ENCODE measurements at regions not wholly inside any gene's neighbourhood (a gene's known extent, or its start where the extent isn't known, plus 50 kb on each side); places are given as distances from the start of the nearest gene placed in this dataset.

DNA sequence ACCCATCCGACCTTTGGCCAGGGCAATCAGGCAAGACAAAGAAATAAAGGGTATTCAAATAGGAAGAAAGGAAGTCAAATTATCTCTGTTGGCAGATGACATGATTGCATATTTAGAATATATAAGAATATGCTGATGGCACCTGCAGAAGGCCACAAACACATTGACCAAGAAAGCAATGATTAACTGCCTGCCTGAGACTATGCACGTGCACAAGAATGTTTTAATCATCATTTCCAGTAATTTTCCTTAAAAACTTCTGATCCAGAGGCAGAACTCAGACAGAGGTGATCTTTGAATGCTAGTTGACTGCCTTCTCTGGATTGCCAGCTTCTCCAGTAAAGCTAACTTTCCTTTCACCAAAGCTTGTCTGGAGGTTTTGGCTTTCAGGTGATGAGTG, 260.2 kb downstream of the DTWD2 start:
- TF ChIP-seq CTCF (IDR thresholded peaks at IDR 0.05): no peak
- peaks cover 2% of the 10 kb centered on the region for H3K27me3 Mint-ChIP-seq

DNA sequence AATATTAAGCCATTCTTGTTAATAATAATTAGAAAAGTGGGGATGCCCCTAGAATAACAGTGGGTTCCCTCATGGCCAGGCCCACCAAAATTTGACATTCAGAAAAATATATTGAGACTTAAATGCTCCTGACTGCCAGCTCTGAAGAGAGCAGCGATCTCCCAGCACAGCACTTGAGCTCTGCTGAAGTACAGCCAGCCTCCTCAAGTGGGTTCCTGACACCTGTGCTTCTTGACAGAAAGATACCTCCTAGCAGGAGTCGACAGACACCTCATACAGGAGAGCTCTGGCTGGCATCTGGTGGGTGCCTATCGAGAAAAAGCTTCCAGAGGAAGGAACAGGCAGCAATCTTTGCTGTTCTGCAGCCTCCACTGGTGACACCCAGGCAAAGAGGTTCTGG, 261.5 kb downstream of the DTWD2 start:
- intact Hi-C loops (cut with micrococcal nuclease): no loop called here
- ChIA-PET CTCF (no interaction called here), POLR2A (no interaction called here)
- DNase-seq (no peak), ATAC-seq (ENCODE audit: low read depth) (no peak)
- no peak for TF ChIP-seq CTCF (IDR thresholded peaks at IDR 0.05)
- Mint-ChIP-seq H3K36me3 (ENCODE audit: low read depth) (no peaks in the 10 kb centered on the region), H3K27ac (no peak overlapping the region), H3K27me3 (peaks cover 2% of the 10 kb centered on the region), H3K4me1 (peaks cover 2% of the 10 kb centered on the region), H3K4me3 (no peak overlapping the region), H3K9me3 (peaks cover 2% of the 10 kb centered on the region)

More for the DNA sequence above, 260.2 kb downstream of the DTWD2 start:
- POLR2A ChIA-PET: no interaction called here
- DNase-seq (no peak), ATAC-seq (ENCODE audit: low read depth) (no peak)
- intact Hi-C loops (cut with micrococcal nuclease): no loop called here
- Mint-ChIP-seq H3K36me3 (ENCODE audit: low read depth) (no peaks in the 10 kb centered on the region), H3K4me1 (no peaks in the 10 kb centered on the region), H3K4me3 (no peak overlapping the region), H3K9me3 (peaks cover 8% of the 10 kb centered on the region), H3K27ac (no peak overlapping the region)
- CTCF ChIA-PET: no interaction called here

DNA sequence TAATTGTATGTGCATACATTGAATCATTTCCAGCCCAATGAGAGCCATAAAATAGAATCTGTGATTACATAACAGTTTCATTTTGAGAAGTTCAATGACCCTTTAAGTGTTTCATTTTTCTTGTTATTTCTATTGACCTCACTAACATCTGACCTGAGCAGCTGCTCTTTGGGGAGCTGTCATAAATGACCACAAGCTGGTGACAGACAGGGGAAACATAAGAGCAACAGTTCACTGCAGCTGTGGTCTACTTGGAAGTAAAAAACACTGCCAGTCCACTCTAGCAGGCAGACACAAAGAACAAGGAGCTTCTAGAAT, 265.4 kb downstream of the DTWD2 start:
- H3K27ac Mint-ChIP-seq: no peak overlapping the region
- no peak for TF ChIP-seq CTCF (IDR thresholded peaks at IDR 0.05)
- peaks cover 10% of the 10 kb centered on the region for H3K9me3 Mint-ChIP-seq
- POLR2A ChIA-PET: no interaction called here
- peaks cover 2% of the 10 kb centered on the region for H3K4me1 Mint-ChIP-seq
- CTCF ChIA-PET: no interaction called here
- intact Hi-C loops (cut with micrococcal nuclease): no loop called here
- peaks cover 2% of the 10 kb centered on the region for H3K27me3 Mint-ChIP-seq
- no peak for ATAC-seq (ENCODE audit: low read depth)
- H3K36me3 Mint-ChIP-seq (ENCODE audit: low read depth): no peaks in the 10 kb centered on the region
- no peak overlapping the region for H3K4me3 Mint-ChIP-seq
- no peak for DNase-seq

DNA sequence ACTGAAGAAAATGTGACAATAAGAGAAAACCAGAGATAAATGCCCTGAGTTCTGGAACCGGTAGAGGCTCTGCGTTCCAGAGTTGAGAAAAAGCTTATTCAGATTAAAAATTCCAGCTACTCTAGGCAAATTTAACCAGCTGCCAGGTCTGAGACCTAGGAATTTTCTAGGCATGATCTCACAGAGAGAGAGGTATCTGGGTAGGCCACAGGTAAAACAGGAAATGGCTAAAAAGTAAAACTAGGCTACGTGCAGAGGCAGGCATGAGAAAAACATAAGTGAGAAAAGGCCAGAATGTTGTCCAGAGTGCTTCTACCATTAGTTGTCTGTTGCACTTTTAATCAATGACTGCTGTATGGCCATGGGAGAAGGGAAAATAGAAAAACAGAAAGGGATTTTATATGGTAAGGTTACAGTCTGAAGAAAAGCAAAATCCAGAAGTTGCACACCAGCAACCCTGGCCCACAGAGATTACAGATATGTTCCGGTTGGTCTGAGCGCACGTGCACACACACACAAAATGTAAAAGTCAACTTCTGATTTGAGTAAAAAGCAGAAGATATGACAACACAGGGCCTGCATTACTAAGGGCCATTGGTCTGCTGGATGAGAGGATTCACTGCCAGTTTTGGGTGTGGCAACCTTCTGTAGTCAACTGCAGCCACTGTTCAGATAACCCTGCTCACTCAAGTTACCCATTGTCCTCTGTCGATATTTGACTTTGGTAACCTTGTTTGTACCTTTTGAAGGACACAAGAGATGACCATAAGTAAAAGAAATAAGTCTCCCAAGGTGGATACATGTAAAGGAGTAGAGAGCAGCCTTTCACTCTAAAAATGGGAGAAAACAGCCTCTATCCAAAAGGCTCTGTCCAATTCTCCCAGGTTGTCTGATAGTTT, 266.0 kb downstream of the DTWD2 start:
- H3K36me3 Mint-ChIP-seq (ENCODE audit: low read depth): no peaks in the 10 kb centered on the region
- DNase-seq (no peak), ATAC-seq (ENCODE audit: low read depth) (no peak)
- H3K4me1 Mint-ChIP-seq: peaks cover 2% of the 10 kb centered on the region
- H3K27me3 Mint-ChIP-seq: no peaks in the 10 kb centered on the region
- POLR2A ChIA-PET: no interaction called here
- H3K9me3 Mint-ChIP-seq: peaks cover 10% of the 10 kb centered on the region
- CTCF ChIA-PET: no interaction called here
- no peak for TF ChIP-seq CTCF (IDR thresholded peaks at IDR 0.05)
- intact Hi-C loops (cut with micrococcal nuclease): no loop called here
- H3K4me3 Mint-ChIP-seq: no peak overlapping the region
- no peak overlapping the region for H3K27ac Mint-ChIP-seq

- ChIA-PET POLR2A (no interaction called here), CTCF (no interaction called here)
- no peak for ATAC-seq (ENCODE audit: low read depth)
- intact Hi-C loops (cut with micrococcal nuclease): no loop called here
- no peaks in the 10 kb centered on the region for H3K4me1 Mint-ChIP-seq
- H3K4me3 Mint-ChIP-seq: no peak overlapping the region
- H3K27ac Mint-ChIP-seq: no peak overlapping the region
- DNase-seq: no peak
- TF ChIP-seq CTCF (IDR thresholded peaks at IDR 0.05): no peak
- peaks cover 20% of the 10 kb centered on the region for H3K9me3 Mint-ChIP-seq
- H3K27me3 Mint-ChIP-seq: peaks cover 2% of the 10 kb centered on the region
- H3K36me3 Mint-ChIP-seq (ENCODE audit: low read depth): peaks cover 2% of the 10 kb centered on the region
Observed at GRCh38 chr5:118711727-118712126, 276.6 kb downstream of the DTWD2 start.

All from activated B cell treated with CpG ODN at 0.5 μM for 24 hours (primary cell).